Occipital lobe (tissue), 1 donor: ENCODE measurements at regions not wholly inside any gene's neighbourhood (a gene's known extent, or its start where the extent isn't known, plus 50 kb on each side); places are given as distances from the start of the nearest gene placed in this dataset.

Experiments used
- DNase-seq: peaks from one replicate; lab custom pipeline; 2025; lab: John Stamatoyannopoulos, UW

DNA sequence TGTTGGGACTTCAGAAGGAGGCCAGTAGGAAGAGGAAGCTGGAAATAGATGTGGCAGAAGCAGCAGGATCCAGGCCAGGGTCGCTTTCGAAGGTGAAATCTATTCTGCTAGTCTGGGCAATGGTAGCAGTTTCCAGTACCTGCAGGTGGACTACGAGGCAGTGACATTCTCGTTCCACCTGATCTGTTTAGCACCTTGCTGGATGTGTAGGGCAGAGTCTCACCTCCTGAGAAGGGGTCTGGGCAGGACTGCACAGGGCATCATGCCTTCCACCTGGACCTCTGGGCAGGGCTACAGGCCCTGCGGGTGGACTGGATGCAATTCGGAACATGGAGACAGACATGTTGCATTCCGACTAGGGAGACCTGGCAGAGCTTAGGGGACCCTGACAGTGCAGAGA, 254.8 kb upstream of the ZNF32 start:
- no peak for DNase-seq

DNA sequence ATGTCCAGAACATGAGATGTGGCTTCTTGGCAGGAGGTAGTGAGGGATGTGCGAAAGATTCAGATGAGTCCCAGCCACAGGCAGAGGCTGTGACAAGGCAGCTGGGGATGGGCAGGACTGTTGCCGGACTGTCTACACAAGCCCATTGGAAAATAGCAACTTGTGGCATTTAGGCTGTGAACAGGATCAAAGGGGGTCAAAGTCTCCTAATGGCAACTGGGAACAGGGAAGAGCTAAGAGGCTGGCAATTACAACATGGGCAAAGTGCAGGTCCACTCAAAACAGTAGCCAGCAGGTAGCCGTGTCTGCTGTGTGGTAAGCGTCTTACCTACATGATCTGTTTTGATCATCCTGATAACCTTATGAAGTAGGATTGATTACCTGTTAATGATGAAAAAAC, 254.2 kb upstream of the ZNF32 start:
- no peak for DNase-seq

DNA sequence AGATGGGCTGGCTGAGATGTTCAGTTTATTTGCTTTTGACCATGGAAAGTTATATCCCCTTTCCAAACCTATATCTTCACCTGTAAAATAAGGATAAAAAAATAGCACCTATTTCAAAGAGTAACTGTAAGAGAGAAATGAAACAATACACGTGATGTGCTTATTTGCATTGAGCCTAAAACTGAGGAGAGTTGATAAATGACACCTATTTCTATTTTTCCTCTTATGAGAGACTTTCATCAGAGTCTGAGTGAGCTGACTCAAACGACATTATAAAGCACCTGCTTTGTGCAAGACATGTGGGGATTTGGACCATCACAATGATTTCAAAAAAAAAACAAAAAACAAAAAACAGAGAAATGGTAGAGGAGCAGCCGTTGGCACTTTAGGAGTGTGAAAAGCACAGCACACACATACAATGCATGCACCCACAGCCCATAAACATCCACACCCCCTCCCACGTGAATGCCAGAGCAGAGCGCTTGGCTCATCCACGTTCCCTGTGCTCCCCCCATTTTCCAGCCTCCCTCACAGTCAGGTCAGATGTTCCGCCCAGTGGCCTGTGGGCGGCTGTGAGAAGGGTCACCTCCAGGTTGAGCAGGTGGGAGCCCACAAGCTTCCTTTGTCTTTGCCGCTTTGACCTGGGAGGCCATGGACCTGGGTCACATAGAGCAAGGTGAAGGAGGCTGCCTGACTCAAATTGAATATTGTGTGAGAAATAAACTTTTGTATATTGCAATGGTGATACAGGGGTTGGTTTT, 253.2 kb upstream of the ZNF32 start:
- DNase-seq: no peak

GRCh38 chr10:43901302-43901701, 252.6 kb upstream of the ZNF32 start:
- DNase-seq: no peak

GRCh38 chr10:43900571-43900970, 251.9 kb upstream of the ZNF32 start:
- no peak for DNase-seq

DNA sequence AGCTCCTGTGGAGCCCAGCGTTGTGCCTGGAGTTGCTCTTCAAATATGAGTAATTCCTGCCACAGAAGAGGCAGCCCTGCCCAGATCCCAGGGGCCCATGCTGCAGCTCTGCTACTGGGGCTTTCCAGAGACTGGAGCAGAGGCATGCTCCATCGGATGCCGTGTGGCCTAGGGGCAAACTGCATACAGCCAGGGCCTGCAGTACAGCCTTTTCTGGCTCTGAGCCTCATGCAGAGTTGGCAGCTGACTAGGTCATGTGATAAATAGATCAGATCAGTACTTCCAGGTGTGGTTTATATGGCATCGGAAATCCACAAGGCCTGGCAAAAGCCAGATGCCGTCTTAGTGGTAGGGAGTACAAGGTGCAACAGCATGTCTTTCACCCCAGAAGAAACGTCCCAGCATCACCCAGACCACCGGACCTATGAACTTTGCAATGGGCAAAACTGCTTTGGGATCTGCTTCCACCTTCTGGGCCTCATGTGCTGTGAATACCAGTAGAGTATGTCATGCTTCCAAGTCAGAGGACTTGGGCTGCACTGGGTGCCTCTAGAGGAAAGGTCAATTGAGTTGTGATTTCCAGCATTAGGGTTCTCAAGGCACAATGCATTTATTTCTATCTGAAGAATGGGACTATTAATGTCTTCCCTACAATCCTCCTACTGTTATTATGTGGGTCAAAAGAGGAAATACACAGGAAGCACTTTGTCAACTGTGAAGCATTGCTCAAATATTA, 250.7 kb upstream of the ZNF32 start:
- no peak for DNase-seq

DNA sequence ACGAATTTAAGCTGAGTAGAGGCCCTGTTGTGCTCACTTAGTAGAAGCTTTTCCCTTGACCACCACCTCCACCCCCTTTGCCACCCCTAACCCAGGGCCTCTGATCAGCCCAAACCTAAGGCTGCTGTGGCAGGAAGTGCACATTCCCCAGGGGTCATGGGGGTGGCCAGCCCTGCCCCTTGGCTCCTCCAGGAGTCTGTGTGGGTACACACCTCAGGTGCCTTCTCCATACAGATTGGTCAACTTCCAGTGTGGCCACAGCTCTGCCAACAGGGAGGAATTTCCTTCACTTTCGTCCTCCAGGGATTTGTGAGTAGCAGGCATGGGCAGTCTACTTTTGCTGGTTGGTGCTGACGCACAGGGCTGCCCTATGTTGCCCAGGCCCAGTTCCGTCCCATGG, 249.9 kb upstream of the ZNF32 start:
- DNase-seq: no peak

GRCh38 chr10:43897765-43898419, 249.2 kb upstream of the ZNF32 start:
- DNase-seq: no peak

DNA sequence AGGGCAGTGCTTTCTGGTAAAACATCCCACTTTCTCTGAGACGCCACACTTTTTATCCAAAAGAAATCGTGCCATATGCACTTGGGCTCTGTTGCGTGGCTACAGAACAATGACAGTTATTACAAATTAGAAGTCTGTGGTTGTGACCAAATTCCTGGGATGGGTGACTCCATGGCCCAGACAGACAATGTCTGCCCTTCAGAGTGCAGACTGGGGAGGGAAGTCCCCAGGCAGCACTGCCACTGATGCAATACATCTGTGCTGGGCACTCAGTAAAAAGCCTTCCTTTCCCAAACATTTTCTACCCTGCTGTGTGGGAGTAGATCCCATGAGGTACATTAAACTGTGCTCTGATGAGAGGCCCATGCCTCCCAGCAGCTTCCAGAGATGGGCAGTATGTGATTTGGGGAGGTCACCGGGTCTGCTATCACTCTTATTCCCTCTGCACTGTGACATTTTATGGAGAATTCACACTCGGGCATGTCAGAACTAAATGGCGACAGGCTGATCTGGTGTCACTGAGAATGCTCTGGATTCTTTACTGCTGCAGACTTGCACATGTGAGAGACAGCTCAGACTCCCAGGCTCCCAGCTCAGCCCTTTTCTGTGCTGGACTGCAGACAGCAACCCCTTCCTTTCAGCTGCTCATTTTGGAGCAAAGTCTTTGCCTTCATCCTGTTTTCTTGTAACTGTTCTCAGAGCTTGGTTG, 243.5 kb upstream of the ZNF32 start:
- DNase-seq: no peak

- no peak for DNase-seq
Observed at GRCh38 chr10:43891241-43891640, 242.6 kb upstream of the ZNF32 start.

- no peak for DNase-seq
Observed at GRCh38 chr10:43890124-43890523, 241.4 kb upstream of the ZNF32 start.

- DNase-seq: no peak
Observed at GRCh38 chr10:43888586-43888985, 239.9 kb upstream of the ZNF32 start.

DNA sequence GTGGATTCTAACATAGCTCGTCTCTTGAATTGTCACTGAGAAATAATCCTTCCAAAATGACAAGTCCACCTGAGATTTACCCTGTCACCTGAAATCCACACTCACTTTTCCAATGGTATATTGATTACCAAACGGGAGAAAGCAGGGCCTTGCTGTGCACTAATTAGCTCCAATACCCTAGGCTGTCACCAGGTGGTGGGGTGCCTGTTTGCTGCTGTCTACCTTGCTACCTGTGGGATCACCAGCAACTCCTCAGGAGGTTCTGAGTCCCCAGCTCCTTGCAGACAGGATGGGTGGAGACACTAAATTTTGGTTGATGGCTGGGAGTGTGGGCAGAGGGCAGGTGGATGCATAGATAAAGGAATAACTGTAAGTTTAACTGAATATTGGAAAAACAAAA, 237.2 kb upstream of the ZNF32 start:
- DNase-seq: no peak

DNA sequence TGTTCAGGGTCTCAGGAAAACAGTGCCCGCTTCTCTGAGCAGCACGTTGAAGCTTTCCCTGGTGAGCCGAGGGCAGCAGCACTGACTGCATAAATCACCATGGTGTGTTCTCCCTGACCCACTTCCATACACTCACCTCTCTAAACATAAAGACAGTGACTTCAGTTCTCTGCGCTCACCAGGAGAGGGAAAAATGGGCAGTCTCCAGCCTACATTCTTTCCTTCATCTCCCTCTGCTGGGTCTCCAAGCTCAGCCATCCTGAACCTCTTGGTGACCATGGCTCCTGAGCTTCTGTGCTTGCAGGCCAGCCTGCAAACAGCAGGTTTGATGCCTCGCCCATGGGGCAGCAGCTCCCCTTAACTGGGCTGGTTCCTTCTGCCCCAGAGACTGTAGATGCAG, 236.6 kb upstream of the ZNF32 start:
- no peak for DNase-seq

GRCh38 chr10:43884501-43885105, 235.9 kb upstream of the ZNF32 start:
- no peak for DNase-seq

DNA sequence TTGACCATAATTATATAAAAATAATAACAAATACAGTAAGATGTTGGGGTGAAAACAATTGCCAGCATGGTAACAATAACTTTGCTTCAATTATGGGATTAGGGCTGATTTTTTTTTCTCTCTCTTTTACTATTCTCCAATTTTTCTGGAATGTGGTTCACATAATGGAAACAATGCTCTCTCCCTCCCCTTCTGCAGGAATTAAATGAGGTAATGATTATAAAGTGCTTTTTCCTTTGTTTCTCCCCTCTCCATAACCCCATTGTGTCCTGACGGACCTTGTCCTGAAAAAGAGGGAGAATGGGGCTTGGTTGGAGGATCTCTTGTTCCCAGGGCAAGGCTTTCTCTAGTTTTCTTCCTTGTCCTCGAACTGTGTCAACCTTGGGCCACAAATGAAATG, 234.0 kb upstream of the ZNF32 start:
- no peak for DNase-seq

DNA sequence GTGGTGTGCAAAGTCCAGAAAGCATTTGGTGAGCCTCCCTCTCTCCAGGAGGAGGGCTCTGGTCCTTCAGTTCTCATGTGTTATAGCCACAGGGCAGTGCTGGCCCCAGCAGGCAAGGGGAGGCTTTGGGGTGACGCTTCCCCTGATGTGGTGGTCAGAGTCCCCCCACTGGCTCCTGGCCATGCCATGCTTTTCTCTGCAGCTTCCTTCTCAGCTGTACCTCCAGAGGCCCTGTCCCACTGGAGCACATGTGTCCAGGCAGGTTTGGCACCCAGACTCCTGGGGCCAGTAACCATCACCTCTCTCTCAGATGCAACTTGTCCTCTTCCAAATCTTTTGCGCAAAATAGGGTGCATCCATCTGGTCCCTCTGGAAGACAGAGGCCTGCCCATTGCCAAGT, 233.0 kb upstream of the ZNF32 start:
- no peak for DNase-seq

DNA sequence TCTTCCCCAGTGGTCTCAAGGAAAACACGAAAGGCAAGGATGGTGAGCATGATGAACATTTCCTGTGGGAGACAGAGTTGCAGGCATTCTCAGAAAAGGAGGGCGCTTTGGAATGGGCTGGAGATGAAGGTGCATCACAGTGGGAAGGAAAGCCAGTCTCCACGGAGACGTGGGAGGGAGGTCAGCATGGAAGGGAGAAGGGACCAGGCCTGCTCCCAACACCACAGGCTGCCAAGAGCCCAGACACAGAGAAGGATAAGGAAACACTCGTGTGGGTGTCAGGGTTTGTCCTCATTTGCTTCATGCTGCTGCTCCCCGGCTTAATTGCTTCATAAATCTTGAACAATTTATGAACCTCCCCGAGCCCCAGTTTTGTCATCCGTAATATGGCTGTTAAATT, 231.5 kb upstream of the ZNF32 start:
- no peak for DNase-seq

- no peak for DNase-seq
Observed at GRCh38 chr10:43879742-43880141, 231.1 kb upstream of the ZNF32 start.

DNA sequence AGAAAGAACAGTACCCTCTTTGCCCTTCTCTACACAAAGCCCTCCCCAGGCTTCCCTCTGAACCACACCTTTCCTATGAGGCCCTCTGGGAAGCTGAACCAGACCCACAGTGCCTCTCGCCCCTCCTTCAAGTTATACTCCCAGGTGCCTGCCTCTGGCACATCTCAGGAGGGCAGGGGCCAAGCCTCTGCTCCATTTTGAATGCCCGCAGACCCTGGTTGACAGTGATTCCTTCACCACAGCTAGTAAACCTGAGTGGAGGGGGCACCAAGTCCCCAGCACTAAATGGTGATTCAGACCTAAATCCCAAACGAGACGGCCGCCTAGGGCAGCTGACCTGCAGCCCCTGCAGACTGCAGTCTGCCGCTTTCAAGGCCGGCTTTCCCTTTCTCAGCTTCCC, 230.5 kb upstream of the ZNF32 start:
- no peak for DNase-seq

- no peak for DNase-seq
Observed at GRCh38 chr10:43878386-43878785, 229.7 kb upstream of the ZNF32 start.

- DNase-seq: no peak
Observed at GRCh38 chr10:43876976-43877375, 228.3 kb upstream of the ZNF32 start.
